ENCODE measurements at regions not wholly inside any gene's neighbourhood (a gene's known extent, or its start where the extent isn't known, plus 50 kb on each side); places are given as distances from the start of the nearest gene placed in this dataset.
"Not testable (repeated sequence)": the region's sequence is repeated elsewhere in the genome, so short reads cannot be mapped to it uniquely, and the experiment has no call there.

GRCh38 chr9:33623658-33624586, 99.9 kb downstream of the ANKRD18B start:
- POLR2A ChIA-PET: no interaction called here
- CTCF ChIA-PET: interaction anchor here (0.6 to 16.0 kb wide), 49 partner anchors 8 to 449 kb away, joined by 3 to 591 read pairs (median 4); partner anchors contain the start of gene ANKRD18B
- DNase-seq (ENCODE audit: low read depth, low spot score): no peak
- H3K4me3 ChIP-seq (ENCODE audit: low read depth, low read length): no peak overlapping the region
- TF ChIP-seq CTCF (IDR thresholded peaks at IDR 0.05; ENCODE audit: insufficient read depth, low read length, missing control alignments): peak; percentile 79

- POLR2A ChIA-PET; DNase-seq (ENCODE audit: low read depth, low spot score); H3K4me3 ChIP-seq (ENCODE audit: low read depth, low read length): not testable (repeated sequence)
- CTCF ChIA-PET: interaction anchor here (1.0 to 16.0 kb wide), 4 partner anchors 7 to 225 kb away, joined by 3 to 591 read pairs (median 5); no protein-coding TSS in a partner anchor
Observed at GRCh38 chr9:33628318-33628717, 104.3 kb downstream of the ANKRD18B start.

DNA sequence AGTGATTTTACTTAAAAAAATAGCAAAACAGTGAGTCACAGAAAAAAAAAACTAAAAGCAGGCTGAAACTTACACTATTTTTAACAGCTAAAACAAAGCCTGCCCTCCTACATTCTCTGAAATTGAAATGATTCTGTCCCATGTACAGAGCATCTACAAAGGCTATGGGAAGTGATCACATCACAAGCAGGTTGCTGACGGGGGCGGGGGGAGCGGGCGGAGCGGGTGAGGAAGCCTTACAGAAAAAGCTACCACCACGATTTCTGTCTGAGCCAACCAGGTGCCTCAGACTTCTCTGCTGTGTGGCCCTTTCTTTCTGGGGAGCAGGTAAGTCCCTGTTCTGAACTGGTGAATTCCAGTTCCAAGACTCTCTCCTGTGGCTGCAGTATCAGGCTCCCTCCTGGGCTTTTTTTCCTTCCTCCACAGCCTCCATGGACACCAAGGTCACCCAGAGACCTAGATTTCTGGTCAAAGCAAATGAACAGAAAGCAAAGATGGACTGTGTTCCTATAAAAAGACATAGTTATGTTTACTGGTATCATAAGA, 104.9 kb downstream of the ANKRD18B start:
- TF ChIP-seq CTCF (IDR thresholded peaks at IDR 0.05; ENCODE audit: insufficient read depth, low read length, missing control alignments): no peak
- ChIA-PET POLR2A (no interaction called here), CTCF (interaction anchor here (1.0 to 16.0 kb wide), 5 partner anchors 8 to 225 kb away, joined by 3 to 591 read pairs (median 4); no protein-coding TSS in a partner anchor)

GRCh38 chr9:33633636-33634035, 109.6 kb downstream of the ANKRD18B start:
- ChIA-PET CTCF (interaction anchor here (0.6 to 3.4 kb wide), 3 partner anchors 10 to 102 kb away, joined by 3 to 26 read pairs (median 10); no protein-coding TSS in a partner anchor), POLR2A (no interaction called here)
- TF ChIP-seq CTCF (IDR thresholded peaks at IDR 0.05; ENCODE audit: insufficient read depth, low read length, missing control alignments): no peak
- H3K4me3 ChIP-seq (ENCODE audit: low read depth, low read length): no peak overlapping the region
- no peak for DNase-seq (ENCODE audit: low read depth, low spot score)

More for the DNA sequence above, 104.9 kb downstream of the ANKRD18B start:
- DNase-seq (ENCODE audit: low read depth, low spot score): no peak
- no peak overlapping the region for H3K4me3 ChIP-seq (ENCODE audit: low read depth, low read length)

DNA sequence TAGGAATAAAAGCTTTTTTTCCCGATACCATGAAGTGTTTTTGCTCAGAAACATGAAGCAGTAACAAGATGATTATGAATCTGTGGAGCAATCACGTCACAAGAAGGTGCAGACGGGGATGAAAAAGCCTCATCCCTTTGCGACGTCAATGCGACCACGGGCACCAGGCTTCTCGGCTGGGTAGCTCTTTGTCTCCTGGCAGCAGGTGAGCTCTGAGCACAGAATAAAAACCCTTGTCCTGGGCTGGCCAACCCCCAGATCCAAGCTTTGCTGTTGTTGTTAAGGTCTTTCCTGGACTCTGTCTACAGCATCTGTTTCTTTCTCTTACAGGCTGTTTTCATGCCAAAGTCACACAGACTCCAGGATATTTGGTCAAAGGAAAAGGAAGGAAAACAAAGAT, 113.8 kb downstream of the ANKRD18B start:
- ChIA-PET CTCF (interaction anchor here (1.1 to 3.3 kb wide), 2 partner anchors 14 to 263 kb away, joined by 3 to 26 read pairs; no protein-coding TSS in a partner anchor), POLR2A (no interaction called here)
- no peak overlapping the region for H3K4me3 ChIP-seq (ENCODE audit: low read depth, low read length)
- TF ChIP-seq CTCF (IDR thresholded peaks at IDR 0.05; ENCODE audit: insufficient read depth, low read length, missing control alignments): no peak
- DNase-seq (ENCODE audit: low read depth, low spot score): no peak

DNA sequence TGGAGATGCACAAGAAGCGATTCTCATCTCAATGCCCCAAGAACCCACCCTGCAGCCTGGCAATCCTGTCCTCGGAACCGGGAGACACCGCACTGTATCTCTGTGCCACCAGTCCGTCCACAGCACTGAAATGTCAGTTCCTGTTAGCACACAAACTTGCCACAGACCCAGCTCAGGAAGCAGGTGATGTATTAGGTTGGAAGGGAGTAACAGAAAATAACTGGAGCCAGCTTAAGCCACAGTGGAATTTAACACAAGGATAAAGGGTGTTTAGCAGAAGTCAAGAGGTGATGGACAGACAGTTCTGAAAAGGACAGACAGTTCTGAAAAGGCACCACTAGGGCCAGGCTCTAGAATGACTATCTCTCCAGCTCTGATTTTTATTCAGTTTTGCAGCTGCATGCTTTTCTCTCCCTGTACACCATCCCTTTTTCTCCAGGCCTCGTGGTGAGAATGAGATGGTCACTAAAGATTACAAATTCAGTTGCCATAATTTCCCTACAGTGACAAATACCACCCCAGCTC, 114.4 kb downstream of the ANKRD18B start:
- CTCF ChIA-PET: interaction anchor here (1.1 to 3.3 kb wide), 2 partner anchors 15 to 264 kb away, joined by 3 to 26 read pairs; no protein-coding TSS in a partner anchor
- H3K4me3 ChIP-seq (ENCODE audit: low read depth, low read length): no peak overlapping the region
- DNase-seq (ENCODE audit: low read depth, low spot score): no peak
- TF ChIP-seq CTCF (IDR thresholded peaks at IDR 0.05; ENCODE audit: insufficient read depth, low read length, missing control alignments): no peak
- POLR2A ChIA-PET: no interaction called here

All from AG04449 (cell line).